Spleen (tissue), 11 donors: ENCODE measurements at regions not wholly inside any gene's neighbourhood (a gene's known extent, or its start where the extent isn't known, plus 50 kb on each side); places are given as distances from the start of the nearest gene placed in this dataset.

Experiments
- DNase-seq: peaks from one replicate; pipeline ENCODE4 v3.0.0-alpha.2; 2020
- H3K27ac ChIP-seq, 8 donors: fragments of 200-600 bp; sonication (generic) in 7 of 8; 1 replicate in 4 of 8; 2 replicates in 4 of 8; pipeline versions ENCODE4 v1.5.0 to v1.8.0; 2016 to 2021; ENCODE audit warnings: inconsistent platforms in 4 of 8, mild to moderate bottlenecking in 4 of 8, moderate library complexity in 1 of 8
- H3K27me3 ChIP-seq, 7 donors: fragments of 200-600 bp; sonication (generic) in 6 of 7; replicated peaks in 1 of 7; 1 replicate in 4 of 7; 2 replicates in 3 of 7; pipeline versions ENCODE4 v1.5.0 to v1.8.0; 2016 to 2021; ENCODE audit warnings: inconsistent platforms in 3 of 7, mild to moderate bottlenecking in 1 of 7
- H3K36me3 ChIP-seq, 6 donors: fragments of 200-600 bp; sonication (generic) in 5 of 6; 1 replicate in 4 of 6; 2 replicates in 2 of 6; pipeline versions ENCODE4 v1.5.0 to v1.8.0; 2016 to 2021; ENCODE audit warnings: inconsistent platforms in 2 of 6
- H3K4me1 ChIP-seq, 6 donors: fragments of 200-600 bp; sonication (generic) in 5 of 6; 1 replicate in 3 of 6; 2 replicates in 3 of 6; pipeline versions ENCODE4 v1.5.0 to v1.8.0; 2016 to 2021; ENCODE audit warnings: inconsistent platforms in 3 of 6
- H3K4me3 ChIP-seq, 8 donors: fragments of 200-600 bp; sonication (generic) in 7 of 8; 1 replicate in 4 of 8; 2 replicates in 4 of 8; pipeline versions ENCODE4 v1.5.0 to v1.8.0; 2016 to 2021; ENCODE audit warnings: inconsistent platforms in 4 of 8, mild to moderate bottlenecking in 4 of 8, moderate library complexity in 2 of 8
- H3K9me3 ChIP-seq, 8 donors: fragments of 200-600 bp; sonication (generic) in 7 of 8; 1 replicate in 4 of 8; 2 replicates in 4 of 8; pipeline versions ENCODE4 v1.5.0 to v1.8.0; 2016 to 2021; ENCODE audit warnings: inconsistent platforms in 4 of 8
- CTCF ChIP-seq, 11 experiments: fragments of 200-600 bp in 7 of 11; fragments of 450-650 bp in 4 of 11; sonication (generic) in 4 of 11; IDR thresholded peaks in 8 of 11; conservative IDR thresholded peaks in 3 of 11; 1 replicate in 7 of 11; 2 replicates in 4 of 11; pipeline versions ENCODE4 v1.4.0 to v1.8.0; 2016 to 2021; ENCODE audit warnings: antibody characterized with exemption in 11 of 11, inconsistent platforms in 4 of 11, mild to moderate bottlenecking in 1 of 11
- POLR2A ChIP-seq, 3 donors: fragments of 450-650 bp; IDR thresholded peaks; one replicate each; pipeline ENCODE4 v1.5.1; 2017; ENCODE audit warnings: antibody characterized with exemption in 3 of 3, mild to moderate bottlenecking in 1 of 3
- POLR2AphosphoS5 ChIP-seq, 3 donors: sonication (generic); formaldehyde crosslinking; IDR thresholded peaks; one replicate each; pipeline ENCODE4 v1.5.1; 2017; ENCODE audit warnings: antibody characterized with exemption in 3 of 3
- WGBS, 5 donors: extraction: QIAGEN DNeasy Blood & Tissue Kit in 3 of 5; methylation state at CpG; one replicate each; pipeline versions ENCODE4 v1.1.5 to v1.1.7; 2013 to 2018; 5-methylcytosine and 5-hydroxymethylcytosine counted together
- intact Hi-C: fragments of 100-400 bp; cut with DNase I; formaldehyde crosslinking; loops from one replicate; pipeline ENCODE4 v1.15.0; 2023; ENCODE audit warnings: low total_unique reads
- donor health status: healthy with polysubstance abuse.
- donor health status: DM: no; HTN: no; CAD: no; lungs with moderate emphysema.
- donor health status: DM: no; HTN: no; CAD: no.
- donor health status: Bipolar disorder and iron deficiency.
- donor health status: healthy.
- donor health status: DM: no; HTN: no; CAD: no.
- donor health status: DM: yes; HTN: yes; CAD: no.

- intact Hi-C loops = no loop called here
- Histone ChIP-seq H3K4me3 (no peak overlapping the region), H3K27ac (no peak overlapping the region), H3K36me3 (no peaks in the 10 kb centered on the region), H3K9me3 (no peaks in the 10 kb centered on the region), H3K4me1 (no peaks in the 10 kb centered on the region), H3K27me3 (no peaks in the 10 kb centered on the region)
- WGBS, 5 donors = 71 to 85% (median 77%) methylated on average over 6 of the region's 6 CpGs
- TF ChIP-seq POLR2AphosphoS5 (IDR thresholded peaks at IDR 0.05) (no peak), CTCF (IDR thresholded peaks at IDR 0.05 in 8 of 11, conservative IDR thresholded peaks at IDR 0.05 in 3 of 11) (no peak), POLR2A (IDR thresholded peaks at IDR 0.05) (no peak)
- no peak for DNase-seq
These were observed 474.4 kb downstream of the RASEF start for GRCh38 chr9:82588301-82589180.

GRCh38 chr9:82590845-82591244, 472.1 kb downstream of the RASEF start:
- TF ChIP-seq POLR2AphosphoS5 (IDR thresholded peaks at IDR 0.05) (no peak), CTCF (IDR thresholded peaks at IDR 0.05 in 8 of 11, conservative IDR thresholded peaks at IDR 0.05 in 3 of 11) (no peak), POLR2A (IDR thresholded peaks at IDR 0.05) (no peak)
- Histone ChIP-seq H3K27me3 (no peaks in the 10 kb centered on the region), H3K4me3 (no peak overlapping the region), H3K9me3 (no peaks in the 10 kb centered on the region), H3K27ac (no peak overlapping the region), H3K4me1 (no peaks in the 10 kb centered on the region), H3K36me3 (no peaks in the 10 kb centered on the region)
- 88 to 95% (median 91%) methylated on average over 3 of the region's 3 CpGs for WGBS, 5 donors
- intact Hi-C loops = no loop called here
- DNase-seq = no peak

GRCh38 chr9:82593501-82593900, 469.4 kb downstream of the RASEF start:
- no peak overlapping the region for H3K4me3 ChIP-seq
- DNase-seq = no peak
- no peaks in the 10 kb centered on the region for H3K36me3 ChIP-seq
- TF ChIP-seq POLR2A (IDR thresholded peaks at IDR 0.05) (no peak), POLR2AphosphoS5 (IDR thresholded peaks at IDR 0.05) (no peak), CTCF (IDR thresholded peaks at IDR 0.05 in 8 of 11, conservative IDR thresholded peaks at IDR 0.05 in 3 of 11) (no peak)
- no peaks in the 10 kb centered on the region for H3K27me3 ChIP-seq
- intact Hi-C loops = no loop called here
- 12 to 37% (median 14%) methylated on average over 5 of the region's 5 CpGs for WGBS, 5 donors
- no peaks in the 10 kb centered on the region for H3K4me1 ChIP-seq
- no peak overlapping the region for H3K27ac ChIP-seq
- H3K9me3 ChIP-seq = no peaks in the 10 kb centered on the region
